Hepatic stellate cell (primary cell): ENCODE measurements at regions not wholly inside any gene's neighbourhood (a gene's known extent, or its start where the extent isn't known, plus 50 kb on each side); places are given as distances from the start of the nearest gene placed in this dataset.

Source experiments
- DNase-seq: peaks from one replicate; pipeline ENCODE4 v3.0.0; 2011; ENCODE audit warnings: low spot score

DNA sequence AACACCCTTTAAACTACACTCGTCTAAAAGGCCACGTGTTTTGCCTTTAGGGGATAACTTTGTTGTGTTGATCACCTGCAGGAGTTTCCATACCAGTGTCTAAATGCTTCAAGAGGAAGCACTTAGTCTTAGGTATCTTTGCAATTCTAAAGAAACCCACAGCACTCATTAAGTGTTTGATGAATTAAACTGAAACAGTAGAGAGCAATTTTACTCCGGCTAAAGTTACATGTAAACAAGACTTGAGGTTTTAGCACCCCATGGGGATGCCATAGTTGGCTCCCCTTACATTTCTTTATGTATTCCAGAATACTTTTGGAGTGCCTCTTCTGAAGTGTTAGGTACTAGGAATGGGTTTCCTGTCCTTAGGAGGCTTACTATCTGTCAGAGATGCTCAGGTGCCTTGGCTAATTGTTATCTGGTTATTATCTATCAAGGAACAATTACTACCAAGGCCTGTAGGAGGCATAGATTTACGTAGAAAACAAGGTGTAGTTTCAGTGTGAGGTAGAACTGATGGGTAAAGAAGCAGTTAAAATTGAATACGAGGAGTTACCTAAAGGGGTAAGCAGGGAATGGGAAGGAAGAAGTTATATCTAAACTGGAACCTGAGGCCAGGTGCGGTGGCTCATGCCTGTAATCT, 176.8 kb upstream of the SAMSN1 start:
- no peak for DNase-seq

DNA sequence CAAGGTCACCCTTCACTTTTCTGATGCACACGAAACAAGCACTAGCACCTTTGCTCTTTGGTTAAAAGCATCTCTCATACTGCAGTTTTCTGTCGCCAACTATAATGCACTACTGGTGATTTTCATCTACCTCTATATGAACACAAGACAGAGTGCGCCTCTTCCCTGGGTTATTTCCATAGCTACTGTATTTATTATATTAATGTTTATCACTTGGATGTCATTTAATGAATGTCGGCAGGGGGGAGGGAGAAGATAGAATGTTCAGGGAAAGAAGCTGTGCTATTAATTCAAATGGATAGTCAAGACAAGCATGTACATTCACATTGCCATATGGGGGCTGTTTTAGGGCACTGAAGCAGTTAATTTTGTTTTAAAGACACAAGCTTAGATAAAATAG, 174.1 kb upstream of the SAMSN1 start:
- DNase-seq: no peak

- DNase-seq: no peak
Observed at GRCh38 chr21:14718951-14719350, 172.8 kb upstream of the SAMSN1 start.

- no peak for DNase-seq
Observed at GRCh38 chr21:14716761-14717396, 170.8 kb upstream of the SAMSN1 start.

DNA sequence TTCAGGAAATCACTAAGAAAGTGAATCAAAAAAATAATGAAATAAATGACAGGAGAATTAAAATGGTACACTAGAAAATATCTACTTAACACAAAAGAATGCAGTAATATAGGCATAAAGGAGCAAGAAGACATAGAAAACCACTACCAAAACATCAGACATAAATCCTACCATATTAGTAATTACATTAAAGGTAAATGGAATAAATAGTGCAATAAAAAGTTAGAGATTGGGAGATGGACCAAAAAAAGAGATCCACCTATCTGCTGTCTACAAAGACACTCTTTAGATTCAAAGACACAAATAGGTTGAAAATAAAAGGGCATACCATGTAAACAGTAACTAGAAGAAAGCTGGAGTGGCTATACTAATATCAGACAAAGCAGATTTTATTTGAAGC, 167.0 kb upstream of the SAMSN1 start:
- DNase-seq: no peak

- no peak for DNase-seq
Observed at GRCh38 chr21:14712121-14712715, 166.1 kb upstream of the SAMSN1 start.

- DNase-seq: no peak
Observed at GRCh38 chr21:14711287-14711686, 165.2 kb upstream of the SAMSN1 start.

DNA sequence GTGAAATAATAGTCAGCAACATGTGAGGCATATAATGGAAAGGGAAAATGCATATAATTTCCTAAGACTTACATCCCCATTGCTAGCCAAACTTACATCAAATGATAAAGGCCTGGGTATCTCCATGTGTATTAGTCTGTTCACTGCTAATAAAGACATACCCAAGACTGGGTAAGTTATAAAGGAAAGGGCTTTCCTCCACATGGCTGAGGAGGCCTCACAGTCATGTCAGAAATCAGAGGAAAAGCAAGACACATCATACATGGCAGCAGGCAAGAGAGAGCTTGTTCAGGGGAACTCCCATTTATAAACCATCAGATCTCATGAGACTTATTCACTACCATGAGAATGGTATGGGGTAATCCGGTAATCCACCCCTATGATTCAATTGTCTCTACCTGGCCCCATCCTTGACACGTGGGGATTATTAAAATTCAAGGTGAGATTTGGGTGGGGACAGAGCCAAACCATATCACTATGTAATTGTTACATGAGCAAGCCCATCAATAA, 161.5 kb upstream of the SAMSN1 start:
- DNase-seq: no peak

DNA sequence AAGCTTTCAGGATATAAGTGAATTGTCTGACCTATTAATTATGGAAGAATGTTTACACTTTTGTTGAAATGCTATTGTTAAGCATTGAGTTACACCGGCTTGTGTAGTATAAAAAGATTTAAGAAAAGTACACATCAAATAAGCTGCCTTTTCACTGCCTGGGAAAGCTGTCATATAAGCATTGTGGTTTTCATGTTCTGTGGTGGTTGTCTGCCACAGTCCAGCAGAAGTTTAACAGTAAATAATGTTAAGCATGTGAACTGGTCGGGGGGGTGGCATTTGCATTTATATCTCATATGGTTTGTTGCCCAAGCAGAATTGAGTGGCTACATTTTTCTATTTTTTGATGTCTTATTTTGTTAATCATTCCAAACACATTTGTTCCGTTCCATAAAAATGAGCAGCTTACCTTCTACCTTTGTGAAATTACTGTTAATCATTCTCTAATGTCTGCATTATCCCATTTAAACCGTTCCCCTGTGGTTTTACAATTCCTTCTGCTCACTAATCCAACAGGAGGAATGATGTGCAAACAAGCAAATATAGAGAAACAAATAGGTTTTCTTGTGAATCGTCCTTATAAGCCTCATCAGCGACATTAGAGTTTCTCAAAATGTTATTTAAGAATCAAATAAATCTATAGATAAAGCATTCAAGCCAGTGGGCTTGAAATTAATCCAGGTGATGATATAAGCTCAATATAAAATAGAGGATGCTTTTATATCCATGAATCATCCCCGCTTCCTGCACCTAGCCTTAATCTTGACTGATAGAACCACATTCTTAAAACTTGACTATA, 160.8 kb upstream of the SAMSN1 start:
- no peak for DNase-seq

DNA sequence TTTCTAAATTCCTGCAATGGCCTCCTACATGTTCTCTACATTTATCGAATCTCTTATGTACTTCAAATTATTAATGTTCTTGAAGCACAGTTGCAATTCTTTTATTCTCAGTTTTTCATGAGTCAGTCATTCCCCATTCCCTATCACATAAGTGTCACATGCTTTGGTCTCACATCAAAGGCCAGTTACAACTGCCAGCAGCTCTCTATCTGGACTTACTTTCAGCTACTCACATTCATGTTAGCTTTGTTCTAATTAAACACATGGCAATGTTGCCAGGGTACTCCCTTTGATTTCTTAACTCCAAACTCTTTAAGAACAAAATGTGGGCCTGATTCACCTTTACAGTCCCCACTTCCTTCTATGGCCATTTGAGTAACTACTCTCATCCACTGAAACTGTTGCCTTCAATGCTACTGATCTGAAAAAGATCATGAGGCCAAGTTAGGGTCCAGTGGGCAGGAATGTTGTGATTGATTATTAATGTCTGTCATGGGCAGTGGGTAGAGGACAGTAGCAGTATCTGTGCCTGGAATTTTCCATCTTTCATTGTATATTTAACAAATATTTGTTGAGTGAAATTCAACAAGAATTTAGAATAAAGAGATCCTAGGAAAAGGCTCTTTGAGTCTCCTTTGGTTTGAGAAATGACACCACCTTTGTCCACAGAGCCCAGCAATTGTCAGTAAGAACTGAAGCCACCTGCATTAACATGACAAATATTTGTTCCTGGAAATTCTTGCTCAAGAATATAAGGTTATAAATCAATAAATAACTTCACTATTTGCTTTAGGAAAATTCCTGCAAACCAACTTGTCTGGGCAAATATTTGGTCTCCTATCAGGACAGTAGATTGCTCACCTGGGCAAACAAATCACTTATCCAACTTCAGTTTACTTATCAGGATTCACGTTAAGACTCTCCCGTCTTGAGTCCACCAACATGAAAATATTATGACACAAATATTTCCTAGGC, 153.6 kb upstream of the SAMSN1 start:
- no peak for DNase-seq

DNA sequence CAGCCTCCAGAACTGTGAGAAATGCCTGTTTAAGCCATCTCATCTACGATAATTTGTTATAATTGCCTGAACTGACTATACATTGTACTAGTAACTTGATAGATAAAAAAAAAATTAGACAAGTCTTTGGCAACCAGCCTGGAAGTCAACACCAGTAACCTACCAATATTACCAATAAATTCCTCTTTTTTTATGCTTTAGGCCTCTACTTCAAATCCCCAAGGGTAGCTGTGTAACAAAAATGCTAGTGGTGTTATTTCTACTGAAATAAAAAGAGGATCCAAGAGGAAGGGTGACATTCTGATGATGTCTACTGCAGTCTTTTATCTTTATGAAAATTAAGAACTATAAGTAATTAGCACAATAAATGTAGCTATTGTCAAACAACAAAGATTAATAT, 151.7 kb upstream of the SAMSN1 start:
- no peak for DNase-seq

GRCh38 chr21:14694817-14695216, 148.7 kb upstream of the SAMSN1 start:
- no peak for DNase-seq

DNA sequence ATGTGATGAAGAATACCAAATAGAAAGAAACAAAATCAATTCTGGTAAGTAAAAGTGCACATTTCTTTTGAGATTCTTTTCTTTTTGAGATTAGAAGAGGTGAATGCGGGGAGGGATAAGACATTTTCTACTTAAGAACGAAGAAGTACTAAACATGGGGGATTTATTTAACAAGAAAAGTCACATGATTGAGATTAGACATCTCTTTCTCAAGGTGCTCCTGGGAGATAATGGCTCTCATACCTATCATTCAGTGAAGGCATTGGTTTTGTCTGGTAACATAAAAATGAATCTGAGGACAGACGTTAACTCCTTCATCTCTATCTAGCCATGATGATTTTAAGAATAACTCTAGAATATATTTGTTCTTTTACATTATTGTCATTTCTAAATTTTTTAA, 147.9 kb upstream of the SAMSN1 start:
- no peak for DNase-seq

- no peak for DNase-seq
Observed at GRCh38 chr21:14691914-14692313, 145.8 kb upstream of the SAMSN1 start.

DNA sequence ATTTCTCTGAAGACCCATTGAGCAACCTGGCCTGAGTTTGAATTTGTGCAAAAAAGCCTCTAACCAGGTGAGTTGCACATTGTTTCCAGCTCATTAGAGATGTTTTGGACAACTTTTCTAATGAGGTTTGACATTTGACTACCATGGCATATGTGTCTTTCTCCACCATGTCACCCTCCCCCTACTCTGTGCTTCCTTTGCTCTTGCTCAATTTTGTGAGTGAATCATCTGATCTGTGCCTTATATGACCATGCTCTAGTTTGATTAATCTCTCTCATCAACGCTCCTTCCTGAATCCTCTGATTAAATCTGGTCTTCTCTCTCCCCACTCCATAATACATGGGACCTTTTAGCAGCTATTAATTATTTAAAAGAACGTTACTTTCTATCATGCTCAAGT, 144.8 kb upstream of the SAMSN1 start:
- DNase-seq: no peak

- no peak for DNase-seq
Observed at GRCh38 chr21:14688936-14689335, 142.8 kb upstream of the SAMSN1 start.

DNA sequence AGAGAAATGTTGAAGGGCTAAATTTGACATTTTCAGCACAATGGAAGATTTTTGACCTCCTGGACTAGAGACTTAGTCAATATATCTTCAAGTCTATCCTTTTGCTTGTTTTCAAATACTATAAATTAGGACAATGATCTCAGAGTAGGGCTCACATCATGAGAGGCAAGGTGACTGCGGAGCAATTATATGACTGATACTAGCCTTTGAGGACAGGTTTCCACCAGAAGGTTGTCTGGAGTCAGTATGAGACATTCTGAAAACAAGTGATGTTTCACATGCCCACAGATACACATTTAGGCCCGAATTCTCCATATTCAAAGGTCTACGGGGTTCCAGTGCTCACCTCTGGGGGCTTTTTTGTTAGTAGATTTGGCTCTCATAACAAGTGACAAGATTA, 142.3 kb upstream of the SAMSN1 start:
- no peak for DNase-seq

GRCh38 chr21:14687268-14687625, 141.1 kb upstream of the SAMSN1 start:
- DNase-seq: no peak

DNA sequence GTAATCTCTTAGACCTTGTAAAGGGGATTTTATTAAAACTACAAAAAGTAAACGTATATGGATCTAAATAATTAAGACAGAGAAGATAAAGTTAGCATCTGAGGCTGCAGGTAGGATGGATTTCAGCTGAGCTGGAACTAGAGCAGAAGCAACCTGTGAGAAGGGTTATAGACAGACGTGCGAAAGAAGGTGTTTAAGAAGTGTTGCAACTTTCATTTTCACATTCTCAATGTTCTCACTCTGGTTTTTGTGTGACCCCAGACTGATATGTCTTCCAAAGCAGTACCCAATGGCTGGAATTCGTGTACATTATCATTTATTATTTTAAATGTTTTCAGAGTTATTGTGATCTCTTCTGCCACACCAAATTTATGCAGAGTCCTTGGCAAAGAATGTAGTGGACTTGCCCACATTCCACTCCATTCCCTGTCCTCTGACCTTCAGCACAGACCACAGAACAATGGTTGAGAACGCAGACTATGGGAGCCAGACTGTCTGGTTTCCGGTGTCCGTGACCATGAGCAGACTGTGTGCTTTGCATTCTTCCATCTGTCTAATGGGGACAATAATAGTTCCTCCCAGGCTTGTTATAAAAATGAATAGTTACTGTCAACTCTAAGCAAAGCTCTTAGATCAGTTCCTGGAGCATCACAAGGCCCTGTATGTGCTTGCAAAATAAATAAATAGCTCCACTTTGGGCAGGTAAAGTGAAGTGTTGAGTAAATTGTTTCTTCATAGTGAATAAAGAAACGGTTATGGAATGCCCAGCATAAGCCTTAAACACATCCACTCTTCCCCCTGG, 140.6 kb upstream of the SAMSN1 start:
- no peak for DNase-seq

- no peak for DNase-seq
Observed at GRCh38 chr21:14685568-14685967, 139.5 kb upstream of the SAMSN1 start.

GRCh38 chr21:14684071-14684470, 138.0 kb upstream of the SAMSN1 start:
- no peak for DNase-seq
